ENCODE measurements at regions not wholly inside any gene's neighbourhood (a gene's known extent, or its start where the extent isn't known, plus 50 kb on each side); places are given as distances from the start of the nearest gene placed in this dataset.

- ATAC-seq (peak; percentile 55), DNase-seq (peak; percentile 30)
- 0 out of 2 replicates have a peak overlapping the region, but pooled peaks have one; percentile 15 for H3K4me2 ChIP-seq (ENCODE audit: low read length)
- H3K79me2 ChIP-seq (ENCODE audit: low read length): no peaks in the 10 kb centered on the region
- H3K9ac ChIP-seq (ENCODE audit: low read length): no peak overlapping the region
- no peak overlapping the region for H3K4me3 ChIP-seq (ENCODE audit: low read length)
- no peaks in the 10 kb centered on the region for H3F3A ChIP-seq (ENCODE audit: low read length, unreplicated experiment)
- no peaks in the 10 kb centered on the region for H4K20me1 ChIP-seq (ENCODE audit: low read length)
- H3K36me3 ChIP-seq (ENCODE audit: low read depth, low read length): no peaks in the 10 kb centered on the region
- H3K27ac ChIP-seq (ENCODE audit: low read length): no peak overlapping the region
- H3K9me3 ChIP-seq (ENCODE audit: low read length): no peaks in the 10 kb centered on the region
- ChIA-PET POLR2A (ENCODE audit: unreplicated experiment) (no interaction called here), CTCF (no interaction called here)
- BruUV-seq (replicated peaks): no TSS peak
- no peaks in the 10 kb centered on the region for H3K4me1 ChIP-seq (ENCODE audit: insufficient read depth, low read length)
- no peaks in the 10 kb centered on the region for H3K9me2 ChIP-seq (replicated peaks; ENCODE audit: low read length)
- intact Hi-C loops (cut with micrococcal nuclease): no loop called here
- H2AFZ ChIP-seq (ENCODE audit: low read length): 0 out of 2 replicates have a peak overlapping the region, but pooled peaks have one; percentile 6
- peaks cover 37% of the 10 kb centered on the region for H3K27me3 ChIP-seq (ENCODE audit: low read length)
- TF ChIP-seq EZH2phosphoT487 (IDR thresholded peaks at IDR 0.05; ENCODE audit: borderline replicate concordance, low read length): no peak
- TF ChIP-seq, protein P1, sequence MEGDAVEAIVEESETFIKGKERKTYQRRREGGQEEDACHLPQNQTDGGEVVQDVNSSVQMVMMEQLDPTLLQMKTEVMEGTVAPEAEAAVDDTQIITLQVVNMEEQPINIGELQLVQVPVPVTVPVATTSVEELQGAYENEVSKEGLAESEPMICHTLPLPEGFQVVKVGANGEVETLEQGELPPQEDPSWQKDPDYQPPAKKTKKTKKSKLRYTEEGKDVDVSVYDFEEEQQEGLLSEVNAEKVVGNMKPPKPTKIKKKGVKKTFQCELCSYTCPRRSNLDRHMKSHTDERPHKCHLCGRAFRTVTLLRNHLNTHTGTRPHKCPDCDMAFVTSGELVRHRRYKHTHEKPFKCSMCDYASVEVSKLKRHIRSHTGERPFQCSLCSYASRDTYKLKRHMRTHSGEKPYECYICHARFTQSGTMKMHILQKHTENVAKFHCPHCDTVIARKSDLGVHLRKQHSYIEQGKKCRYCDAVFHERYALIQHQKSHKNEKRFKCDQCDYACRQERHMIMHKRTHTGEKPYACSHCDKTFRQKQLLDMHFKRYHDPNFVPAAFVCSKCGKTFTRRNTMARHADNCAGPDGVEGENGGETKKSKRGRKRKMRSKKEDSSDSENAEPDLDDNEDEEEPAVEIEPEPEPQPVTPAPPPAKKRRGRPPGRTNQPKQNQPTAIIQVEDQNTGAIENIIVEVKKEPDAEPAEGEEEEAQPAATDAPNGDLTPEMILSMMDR (conservative IDR thresholded peaks at IDR 0.05; ENCODE audit: low read depth, low read length): no peak
- TF ChIP-seq EZH2 (IDR thresholded peaks at IDR 0.05; ENCODE audit: low read length, unreplicated experiment): no peak
Measured at GRCh38 chr3:76307556-76307955, 522.2 kb upstream of the ZNF717 start.

DNA sequence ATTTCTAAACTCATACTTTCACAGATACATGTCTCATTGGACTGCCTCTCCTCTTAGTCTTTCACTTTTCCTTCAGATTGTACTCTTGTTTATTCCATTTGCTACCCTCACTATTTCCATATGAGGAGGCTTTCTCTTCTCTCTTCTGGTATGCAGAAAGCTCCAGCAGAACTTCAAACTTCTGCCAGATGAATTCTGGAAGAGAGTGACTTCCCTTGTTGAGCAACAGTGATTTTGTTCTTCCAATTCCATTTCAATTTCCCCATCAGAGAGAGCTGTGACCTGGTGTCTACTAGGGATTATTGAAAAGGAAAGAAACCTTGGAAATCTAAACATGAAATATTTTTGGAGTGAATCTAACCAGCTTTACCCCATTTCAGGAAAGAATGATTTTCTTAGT is 523.2 kb upstream of the ZNF717 start:
- POLR2A ChIA-PET (ENCODE audit: unreplicated experiment): no interaction called here
- no peak overlapping the region for H3K27ac ChIP-seq (ENCODE audit: low read length)
- no peaks in the 10 kb centered on the region for H3F3A ChIP-seq (ENCODE audit: low read length, unreplicated experiment)
- H3K4me3 ChIP-seq (ENCODE audit: low read length): no peak overlapping the region
- H3K9me3 ChIP-seq (ENCODE audit: low read length): no peaks in the 10 kb centered on the region
- DNase-seq: no peak
- TF ChIP-seq EZH2 (IDR thresholded peaks at IDR 0.05; ENCODE audit: low read length, unreplicated experiment) (no peak), EZH2phosphoT487 (IDR thresholded peaks at IDR 0.05; ENCODE audit: borderline replicate concordance, low read length) (no peak)
- no peaks in the 10 kb centered on the region; the same call in 1 of the 2 replicates for H3K4me1 ChIP-seq (ENCODE audit: insufficient read depth, low read length)
- BruUV-seq (replicated peaks): no TSS peak
- H3K9ac ChIP-seq (ENCODE audit: low read length): no peak overlapping the region
- H3K79me2 ChIP-seq (ENCODE audit: low read length): no peaks in the 10 kb centered on the region
- H3K27me3 ChIP-seq (ENCODE audit: low read length): peaks cover 39% of the 10 kb centered on the region
- intact Hi-C loops (cut with micrococcal nuclease): no loop called here
- no peaks in the 10 kb centered on the region for H4K20me1 ChIP-seq (ENCODE audit: low read length)
- CTCF ChIA-PET: no interaction called here
- H3K9me2 ChIP-seq (replicated peaks; ENCODE audit: low read length): no peaks in the 10 kb centered on the region
- no peaks in the 10 kb centered on the region for H3K36me3 ChIP-seq (ENCODE audit: low read depth, low read length)
- no peak for ATAC-seq
- H3K4me2 ChIP-seq (ENCODE audit: low read length): no peak overlapping the region
- no peak overlapping the region for H2AFZ ChIP-seq (ENCODE audit: low read length)

- Histone ChIP-seq H3K79me2 (ENCODE audit: low read length) (no peaks in the 10 kb centered on the region), H3K4me1 (ENCODE audit: insufficient read depth, low read length) (no peaks in the 10 kb centered on the region; the same call in 1 of the 2 replicates), H3K36me3 (ENCODE audit: low read depth, low read length) (no peaks in the 10 kb centered on the region), H3K27me3 (ENCODE audit: low read length) (peaks cover 39% of the 10 kb centered on the region), H3K4me3 (ENCODE audit: low read length) (peak overlapping the region; percentile 39; the same call in 1 of the 2 replicates), H2AFZ (ENCODE audit: low read length) (peak overlapping the region; percentile 56; the same call in 1 of the 2 replicates), H3K4me2 (ENCODE audit: low read length) (peak overlapping the region; percentile 49; the same call in 1 of the 2 replicates), H3K9me3 (ENCODE audit: low read length) (no peaks in the 10 kb centered on the region), H4K20me1 (ENCODE audit: low read length) (no peaks in the 10 kb centered on the region), H3F3A (ENCODE audit: low read length, unreplicated experiment) (no peaks in the 10 kb centered on the region), H3K9ac (ENCODE audit: low read length) (no peak overlapping the region), H3K9me2 (replicated peaks; ENCODE audit: low read length) (no peaks in the 10 kb centered on the region), H3K27ac (ENCODE audit: low read length) (no peak overlapping the region)
- intact Hi-C loops (cut with micrococcal nuclease): no loop called here
- CTCF ChIA-PET: no interaction called here
- POLR2A ChIA-PET (ENCODE audit: unreplicated experiment): no interaction called here
- ATAC-seq (no peak), DNase-seq (no peak)
- no peak for TF ChIP-seq EZH2 (IDR thresholded peaks at IDR 0.05; ENCODE audit: low read length, unreplicated experiment)
- TF ChIP-seq EZH2phosphoT487 (IDR thresholded peaks at IDR 0.05; ENCODE audit: borderline replicate concordance, low read length): no peak
- TF ChIP-seq, protein P1 (conservative IDR thresholded peaks at IDR 0.05; ENCODE audit: low read depth, low read length): no peak
- BruUV-seq (replicated peaks): no TSS peak
Measured at GRCh38 chr3:76310089-76310488, 524.7 kb upstream of the ZNF717 start.
